K562 (cell line): ENCODE measurements at regions not wholly inside any gene's neighbourhood (a gene's known extent, or its start where the extent isn't known, plus 50 kb on each side); places are given as distances from the start of the nearest gene placed in this dataset.

Source experiments
- ATAC-seq: fragments of 200-7000 bp; cut with Tn5 transposase; 3 replicates; pipeline ENCODE4 v1.9.1; 2020; ENCODE audit warnings: moderate library complexity
- BruUV-seq: library from RNA; stranded (reverse); fragments of 400-500 nt; replicated peaks from 2 replicates; lab custom pipeline; 2021; lab: Mats Ljungman, UMichigan
- CTCF ChIA-PET: fragments of 300-600 bp; formaldehyde crosslinking; extraction: SDS; loops from one replicate; lab custom pipeline; 2021; ENCODE audit warnings: low intra/inter-chr PET ratio; lab: Yijun Ruan, JAX
- POLR2A ChIA-PET: fragments of 300-600, 350-650 bp; sonication (Branson Sonifier 250); formaldehyde crosslinking; extraction: SDS; loops from one replicate; lab custom pipeline; 2021; ENCODE audit warnings: antibody characterized with exemption, inconsistent platforms; lab: Yijun Ruan, JAX
- DNase-seq, 4 experiments: peaks; one replicate each; pipeline versions ENCODE4 v3.0.0 to v3.0.0-alpha.2; 2011 to 2018; ENCODE audit warnings: low spot score in 3 of 4, mixed read lengths in 3 of 4; ENCODE audit errors: extremely low read depth in 1 of 4
- FAIRE-seq: peaks from 2 replicates; lab custom pipeline; 2011; peaks lifted over from hg19 to GRCh38; lab: Jason Lieb, UNC
- H2AFZ ChIP-seq: 2 replicates; pipeline ENCODE4 v1.6.0; 2011; ENCODE audit warnings: low read depth, low read length, control low read depth, inconsistent platforms
- H3K27ac ChIP-seq: fragments of 200-600 bp; 3 replicates; pipeline ENCODE4 v1.8.0; 2011; ENCODE audit warnings: low read depth, mild to moderate bottlenecking, control low read depth, inconsistent platforms, low read length, moderate library complexity, mixed read lengths; ENCODE audit errors: extremely low read depth
- H3K27me3 ChIP-seq, 2 experiments: fragments of 300-600 bp in 1 of 2; 2 replicates in 1 of 2; 3 replicates in 1 of 2; pipeline versions ENCODE4 v1.6.0 to v1.8.0; 2011; ENCODE audit warnings: inconsistent platforms in 2 of 2, low read length in 2 of 2, mild to moderate bottlenecking in 1 of 2, mixed read lengths in 1 of 2, moderate library complexity in 1 of 2; ENCODE audit not compliant: control insufficient read depth in 2 of 2, insufficient read depth in 2 of 2
- H3K36me3 ChIP-seq: fragments of 300-600 bp; 3 replicates; pipeline ENCODE4 v1.8.0; 2011; ENCODE audit warnings: mild to moderate bottlenecking, low read length, inconsistent platforms; ENCODE audit not compliant: control insufficient read depth, insufficient read depth
- H3K4me1 ChIP-seq, 2 experiments: fragments of 200-600 bp in 1 of 2; replicated peaks in 1 of 2; 2 replicates in 1 of 2; 3 replicates in 1 of 2; pipeline versions ENCODE4 v1.5.1 to v1.8.0; 2011; ENCODE audit warnings: inconsistent platforms in 2 of 2, low read length in 2 of 2, mild to moderate bottlenecking in 1 of 2, mixed read lengths in 1 of 2, moderate library complexity in 1 of 2; ENCODE audit not compliant: control insufficient read depth in 2 of 2, insufficient read depth in 2 of 2
- H3K4me2 ChIP-seq: 2 replicates; pipeline ENCODE4 v1.6.1; 2011; ENCODE audit warnings: low read length, control low read depth, inconsistent platforms, mixed read lengths; ENCODE audit not compliant: insufficient read depth
- H3K4me3 ChIP-seq: fragments of 200-600 bp; sonication (generic), shearing (Covaris generic); 2 replicates; pipeline ENCODE4 v1.5.1; 2016; ENCODE audit warnings: control low read depth, inconsistent platforms
- H3K79me2 ChIP-seq: fragments of 200-600 bp; 3 replicates; pipeline ENCODE4 v1.8.0; 2011; ENCODE audit warnings: low read length, inconsistent platforms; ENCODE audit not compliant: control insufficient read depth, insufficient read depth
- H3K9ac ChIP-seq, 2 experiments: 2 replicates each; pipeline versions ENCODE4 v1.6.0 to v1.6.1; 2011; ENCODE audit warnings: low read depth in 2 of 2, low read length in 2 of 2, control low read depth in 1 of 2, inconsistent platforms in 1 of 2, mild to moderate bottlenecking in 1 of 2, mixed read lengths in 1 of 2; ENCODE audit not compliant: insufficient read depth in 1 of 2
- H3K9me1 ChIP-seq: one replicate; pipeline ENCODE4 v1.6.0; 2011; ENCODE audit warnings: inconsistent platforms, mild to moderate bottlenecking, low read length, moderate library complexity; ENCODE audit not compliant: control insufficient read depth, insufficient read depth
- H3K9me3 ChIP-seq: replicated peaks from 2 replicates; pipeline ENCODE4 v1.5.1; 2011; ENCODE audit warnings: low read depth, low read length, inconsistent platforms; ENCODE audit not compliant: control insufficient read depth, insufficient read depth
- H4K20me1 ChIP-seq: replicated peaks from 2 replicates; pipeline ENCODE4 v1.6.1; 2011; ENCODE audit warnings: low read length, inconsistent platforms, mixed read lengths; ENCODE audit not compliant: control insufficient read depth, insufficient read depth
- GATAD2A ChIP-seq: fragments of 450-650 bp; IDR thresholded peaks from 2 replicates; pipeline ENCODE4 v1.6.1; 2017
- KLF16 ChIP-seq: IDR thresholded peaks from 2 replicates; pipeline ENCODE4 v1.6.1; 2016; ENCODE audit warnings: antibody characterized with exemption
- SRSF1 ChIP-seq: fragments of 200-400 bp; formaldehyde crosslinking; IDR thresholded peaks from 2 replicates; pipeline ENCODE4 v1.6.1; 2017; ENCODE audit warnings: mild to moderate bottlenecking, low read depth, low read length, moderate library complexity
- U2AF2 ChIP-seq: fragments of 200-400 bp; formaldehyde crosslinking; optimal IDR thresholded peaks from 2 replicates; pipeline ENCODE3; 2017; ENCODE audit warnings: low read depth, mild to moderate bottlenecking, low read length
- WGBS: fragments of 100-300 bp; shearing (Covaris generic); methylation state at CpG from one replicate; pipeline ENCODE4 v1.1.6; 2016; ENCODE audit warnings: low coverage, mixed read lengths; ENCODE audit not compliant: insufficient coverage; ENCODE audit errors: missing lambda C conversion rate; 5-methylcytosine and 5-hydroxymethylcytosine counted together
- in situ Hi-C: fragments of 300-500 bp; cut with MboI; formaldehyde crosslinking; loops from 4 replicates; pipeline ENCODE4 v1.15.0; 2018; ENCODE audit warnings: inconsistent platforms, mixed read lengths
- intact Hi-C: fragments of 100-400 bp; cut with micrococcal nuclease; formaldehyde crosslinking; loops from 2 replicates; pipeline ENCODE4 v1.14.2; 2022
- TF ChIP-seq, protein P1 (sequence below): fragments of 450-650 bp; formaldehyde crosslinking; IDR thresholded peaks from 2 replicates; pipeline ENCODE4 v1.4.0; 2020; ENCODE audit warnings: mild to moderate bottlenecking, moderate library complexity

DNA sequence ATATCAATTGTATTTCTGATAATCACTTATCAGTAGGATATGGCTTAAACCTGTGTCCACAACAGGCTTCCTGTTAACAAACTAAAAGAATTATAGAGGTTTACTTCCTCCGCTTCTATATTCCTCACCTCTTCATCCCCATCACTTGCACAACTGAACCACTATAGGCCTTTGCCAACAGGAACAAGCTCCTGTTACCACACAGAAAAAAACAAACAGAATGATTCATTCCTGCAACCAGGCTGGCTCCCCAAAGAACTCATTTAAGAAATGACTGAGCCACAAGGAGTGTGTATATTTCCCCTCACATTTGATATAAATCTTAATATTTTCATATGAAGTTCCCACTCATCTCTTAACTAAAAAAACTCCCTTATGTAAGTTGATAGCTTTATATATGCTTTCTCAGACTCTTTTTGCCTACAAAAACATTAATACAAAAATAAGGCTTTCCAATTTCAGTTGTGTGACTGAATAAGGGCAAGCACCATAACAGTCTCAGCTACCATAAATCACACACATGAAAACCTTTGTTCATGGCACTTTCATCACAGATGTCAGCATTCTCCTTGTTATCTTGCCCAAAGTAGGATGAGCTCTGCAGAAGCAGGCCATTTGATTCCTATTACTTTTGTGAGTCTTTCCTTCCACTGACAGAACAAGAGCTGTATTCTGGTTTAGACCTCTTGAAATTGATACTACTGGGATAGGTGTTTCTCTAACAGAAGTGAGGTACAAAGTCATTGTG, 366.8 kb downstream of the SLITRK1 start (continued):
- TF ChIP-seq, protein P1, sequence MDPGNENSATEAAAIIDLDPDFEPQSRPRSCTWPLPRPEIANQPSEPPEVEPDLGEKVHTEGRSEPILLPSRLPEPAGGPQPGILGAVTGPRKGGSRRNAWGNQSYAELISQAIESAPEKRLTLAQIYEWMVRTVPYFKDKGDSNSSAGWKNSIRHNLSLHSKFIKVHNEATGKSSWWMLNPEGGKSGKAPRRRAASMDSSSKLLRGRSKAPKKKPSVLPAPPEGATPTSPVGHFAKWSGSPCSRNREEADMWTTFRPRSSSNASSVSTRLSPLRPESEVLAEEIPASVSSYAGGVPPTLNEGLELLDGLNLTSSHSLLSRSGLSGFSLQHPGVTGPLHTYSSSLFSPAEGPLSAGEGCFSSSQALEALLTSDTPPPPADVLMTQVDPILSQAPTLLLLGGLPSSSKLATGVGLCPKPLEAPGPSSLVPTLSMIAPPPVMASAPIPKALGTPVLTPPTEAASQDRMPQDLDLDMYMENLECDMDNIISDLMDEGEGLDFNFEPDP (CRISPR knock-in tag): no peak
- TF ChIP-seq KLF16: no peak

GRCh38 chr13:83508771-83509301, 373.4 kb downstream of the SLITRK1 start:
- intact Hi-C loops: no loop called here
- no peak overlapping the region for H3K4me3 ChIP-seq
- H3K27me3 ChIP-seq: no peaks in the 10 kb centered on the region
- H3K9ac ChIP-seq: no peak overlapping the region
- H4K20me1 ChIP-seq: no peaks in the 10 kb centered on the region
- no peaks in the 10 kb centered on the region for H3K79me2 ChIP-seq
- H3K36me3 ChIP-seq: no peaks in the 10 kb centered on the region
- no peak for TF ChIP-seq GATAD2A
- no peak for TF ChIP-seq SRSF1
- no peak for TF ChIP-seq U2AF2
- TF ChIP-seq, all 486 proteins: peak for 0
- H3K9me1 ChIP-seq: no peaks in the 10 kb centered on the region
- 0% methylated on average over 1 of the region's 1 CpG for WGBS
- in situ Hi-C loops: no loop called here
- ChIA-PET CTCF (no interaction called here), POLR2A (no interaction called here)
- DNase-seq: no peak
- H3K4me1 ChIP-seq: no peaks in the 10 kb centered on the region
- no peak for FAIRE-seq
- H3K9me3 ChIP-seq: no peaks in the 10 kb centered on the region
- no TSS peak for BruUV-seq
- H3K4me2 ChIP-seq: no peak overlapping the region
- no peak for ATAC-seq
- no peak overlapping the region for H3K27ac ChIP-seq
- no peak overlapping the region for H2AFZ ChIP-seq
